HG03442 (cell line): ENCODE measurements at regions not wholly inside any gene's neighbourhood (a gene's known extent, or its start where the extent isn't known, plus 50 kb on each side); places are given as distances from the start of the nearest gene placed in this dataset.
"Not testable (repeated sequence)": the region's sequence is repeated elsewhere in the genome, so short reads cannot be mapped to it uniquely, and the experiment has no call there.

Source experiments
- ATAC-seq: cut with Tn5 transposase; IDR thresholded peaks from one replicate; pipeline ENCODE4 v1.9.1; 2021; ENCODE audit warnings: mild to moderate bottlenecking, moderate library complexity; ENCODE audit not compliant: unreplicated experiment

GRCh38 chr4:1589098-1589497 lies 95.0 kb downstream of the FAM53A start:
- no peak for ATAC-seq

GRCh38 chr4:1588306-1588705 lies 95.8 kb downstream of the FAM53A start:
- ATAC-seq = no peak

- ATAC-seq = no peak
Observed at GRCh38 chr4:1584498-1584897, 99.6 kb downstream of the FAM53A start.

GRCh38 chr4:1583859-1584258 lies 100.3 kb downstream of the FAM53A start:
- no peak for ATAC-seq

- no peak for ATAC-seq
Observed at GRCh38 chr4:1583051-1583785, 100.9 kb downstream of the FAM53A start.

GRCh38 chr4:1582227-1582626 lies 101.9 kb downstream of the FAM53A start:
- no peak for ATAC-seq

GRCh38 chr4:1581164-1581894 lies 102.8 kb downstream of the FAM53A start:
- peak; percentile 60 for ATAC-seq

- ATAC-seq = not testable (repeated sequence)
Observed at GRCh38 chr4:1580692-1581012, 103.5 kb downstream of the FAM53A start.

- no peak for ATAC-seq
Observed at GRCh38 chr4:1579901-1580691, 104.0 kb downstream of the FAM53A start.

GRCh38 chr4:1579001-1579900 lies 104.9 kb downstream of the FAM53A start:
- ATAC-seq = no peak

GRCh38 chr4:1578251-1578773 lies 105.8 kb downstream of the FAM53A start:
- ATAC-seq = no peak

- no peak for ATAC-seq
Observed at GRCh38 chr4:1577822-1578217, 106.3 kb downstream of the FAM53A start.

GRCh38 chr4:1576961-1577821 lies 106.9 kb downstream of the FAM53A start:
- ATAC-seq = no peak

- ATAC-seq = no peak
Observed at GRCh38 chr4:1576304-1576960, 107.7 kb downstream of the FAM53A start.

- no peak for ATAC-seq
Observed at GRCh38 chr4:1575418-1576303, 108.5 kb downstream of the FAM53A start.

GRCh38 chr4:1574601-1575417 lies 109.3 kb downstream of the FAM53A start:
- no peak for ATAC-seq

- no peak for ATAC-seq
Observed at GRCh38 chr4:1573830-1574459, 110.2 kb downstream of the FAM53A start.
